HG03520 (cell line): ENCODE measurements at regions not wholly inside any gene's neighbourhood (a gene's known extent, or its start where the extent isn't known, plus 50 kb on each side); places are given as distances from the start of the nearest gene placed in this dataset.
"Not testable (repeated sequence)": the region's sequence is repeated elsewhere in the genome, so short reads cannot be mapped to it uniquely, and the experiment has no call there.

Experiments
- ATAC-seq: cut with Tn5 transposase; IDR thresholded peaks from one replicate; pipeline ENCODE4 v1.9.1; 2021; ENCODE audit warnings: mild to moderate bottlenecking, moderate library complexity; ENCODE audit not compliant: unreplicated experiment

DNA sequence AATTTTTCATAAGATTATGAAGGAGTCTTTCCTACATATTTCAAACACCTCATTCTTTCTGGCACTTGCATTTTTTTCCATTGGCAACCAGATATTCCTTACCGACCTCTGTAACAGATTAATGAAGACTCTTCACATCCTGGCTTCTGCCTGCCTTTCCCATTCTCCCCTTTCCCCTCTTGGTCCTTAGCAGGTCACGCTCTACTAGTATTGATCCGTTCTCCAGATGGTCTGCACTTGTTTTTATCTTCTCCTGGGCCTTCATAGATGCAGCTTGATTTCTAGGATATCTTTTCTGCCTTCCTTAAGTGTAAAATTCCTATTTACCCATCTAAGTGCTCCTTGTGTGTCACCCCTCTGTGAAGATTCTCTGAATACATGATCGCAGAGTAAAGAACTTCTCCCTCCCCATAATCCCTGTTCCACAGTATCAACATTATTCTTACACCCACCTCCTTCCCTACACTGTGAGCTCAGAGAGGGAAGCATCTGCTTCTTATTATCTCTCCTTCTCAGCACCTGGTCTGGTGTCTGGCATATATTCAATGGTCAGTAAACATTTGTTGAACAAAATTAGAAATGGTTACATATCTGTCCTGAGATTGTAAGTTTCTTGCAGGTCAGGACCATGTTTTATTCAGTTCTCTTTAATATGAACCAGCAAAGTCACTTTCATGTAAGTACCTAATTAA, 654.2 kb downstream of the REEP3 start:
- no peak for ATAC-seq

DNA sequence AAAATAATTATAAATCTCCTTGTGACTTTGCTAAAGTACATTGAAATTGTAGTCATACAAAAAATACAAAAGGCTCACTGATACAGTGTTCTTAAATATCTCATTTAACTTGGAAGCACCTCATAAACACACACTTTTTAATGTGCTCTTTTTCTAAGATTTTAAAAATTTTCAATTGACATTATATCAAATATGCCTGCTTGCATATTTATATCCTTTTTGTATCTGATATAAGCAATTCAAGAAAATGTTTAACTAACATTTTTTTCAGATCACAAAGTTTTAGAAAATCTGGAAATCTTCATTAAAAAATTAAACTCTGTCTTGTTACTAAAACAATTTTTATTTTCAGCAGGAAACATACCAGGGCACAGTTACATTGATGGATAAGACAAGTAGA, 661.5 kb downstream of the REEP3 start:
- ATAC-seq = no peak

- ATAC-seq = no peak
Observed at GRCh38 chr10:64191286-64191685, 670.1 kb downstream of the REEP3 start.

GRCh38 chr10:64196638-64197315, 675.6 kb downstream of the REEP3 start:
- ATAC-seq = no peak

DNA sequence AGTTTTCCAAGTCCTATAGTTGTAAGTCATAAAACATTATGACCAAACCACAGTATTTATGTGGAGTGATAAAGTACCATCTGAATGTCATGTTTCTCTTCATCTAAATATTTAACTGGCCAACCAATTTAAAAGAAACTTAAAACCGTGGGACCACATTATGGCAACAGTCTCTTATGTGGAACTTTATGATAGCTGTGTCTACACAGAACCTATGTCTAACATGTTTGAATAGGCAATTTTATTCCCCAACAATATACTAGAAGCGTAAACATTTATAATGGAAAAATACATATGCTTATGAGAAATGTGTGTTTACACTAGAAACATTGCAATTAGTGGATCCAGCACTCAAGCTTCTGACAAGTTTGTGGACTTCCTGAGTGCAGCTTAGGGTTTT, 680.7 kb downstream of the REEP3 start:
- no peak for ATAC-seq

- not testable (repeated sequence) for ATAC-seq
Observed at GRCh38 chr10:64204504-64204903, 683.3 kb downstream of the REEP3 start.

DNA sequence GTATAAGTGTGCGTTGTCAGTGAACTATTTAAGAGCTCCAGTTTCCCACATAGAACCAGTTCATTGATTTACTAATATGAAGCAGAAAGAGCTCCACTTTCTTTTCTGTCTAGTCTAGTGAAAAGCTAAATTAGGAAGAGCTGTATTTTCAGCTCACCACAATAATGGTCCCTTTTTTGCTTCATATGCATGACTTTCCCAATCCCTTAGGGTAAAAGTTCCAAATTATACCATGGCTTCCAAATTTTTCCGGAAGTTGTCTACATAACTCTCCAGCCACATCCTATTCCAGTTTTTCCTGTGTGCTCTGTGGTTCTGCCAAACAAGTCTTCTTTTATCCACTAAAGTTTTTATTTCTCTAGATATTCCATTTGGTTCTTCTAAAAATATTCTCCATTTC, 685.2 kb downstream of the REEP3 start:
- ATAC-seq = no peak

DNA sequence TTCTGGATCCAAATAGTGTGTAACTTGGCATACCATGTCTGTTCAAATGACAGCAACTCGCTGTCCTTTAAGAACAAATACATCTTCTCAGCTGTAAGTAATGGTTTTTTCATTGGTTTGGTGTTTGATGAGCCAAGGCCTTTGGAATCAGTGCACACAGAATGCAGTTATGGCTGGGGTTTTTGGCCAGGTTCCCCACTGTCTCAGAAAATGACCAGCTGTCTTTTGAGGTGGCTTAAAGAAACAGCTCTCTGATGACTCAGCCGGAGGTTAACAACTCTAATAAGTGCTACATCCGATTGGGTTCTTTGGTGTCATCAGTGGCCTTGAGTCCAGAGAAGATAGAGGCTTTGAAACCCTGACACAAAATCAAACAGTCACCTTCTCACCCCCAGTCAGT, 688.4 kb downstream of the REEP3 start:
- no peak for ATAC-seq

GRCh38 chr10:64210211-64210610, 689.0 kb downstream of the REEP3 start:
- ATAC-seq = no peak

- ATAC-seq = no peak
Observed at GRCh38 chr10:64211466-64211865, 690.3 kb downstream of the REEP3 start.

DNA sequence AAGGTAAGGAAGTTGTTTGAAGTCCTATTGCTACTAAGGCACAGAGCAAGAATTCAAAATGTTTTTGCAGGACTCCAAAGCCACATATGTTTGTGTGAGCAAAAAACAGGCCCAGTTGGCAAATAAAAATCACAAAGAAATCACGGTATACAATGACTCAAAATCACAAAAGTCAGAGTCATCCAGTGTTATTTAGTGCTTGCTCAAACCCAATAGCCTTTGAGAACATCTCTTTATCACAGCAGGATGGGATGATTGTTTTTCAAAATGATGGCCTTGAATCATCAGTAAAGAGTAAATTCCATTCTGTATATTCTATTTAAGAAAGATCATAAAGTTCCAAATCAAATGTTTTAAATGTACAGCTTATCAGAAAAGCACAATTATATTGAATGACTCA, 693.9 kb downstream of the REEP3 start:
- no peak for ATAC-seq

DNA sequence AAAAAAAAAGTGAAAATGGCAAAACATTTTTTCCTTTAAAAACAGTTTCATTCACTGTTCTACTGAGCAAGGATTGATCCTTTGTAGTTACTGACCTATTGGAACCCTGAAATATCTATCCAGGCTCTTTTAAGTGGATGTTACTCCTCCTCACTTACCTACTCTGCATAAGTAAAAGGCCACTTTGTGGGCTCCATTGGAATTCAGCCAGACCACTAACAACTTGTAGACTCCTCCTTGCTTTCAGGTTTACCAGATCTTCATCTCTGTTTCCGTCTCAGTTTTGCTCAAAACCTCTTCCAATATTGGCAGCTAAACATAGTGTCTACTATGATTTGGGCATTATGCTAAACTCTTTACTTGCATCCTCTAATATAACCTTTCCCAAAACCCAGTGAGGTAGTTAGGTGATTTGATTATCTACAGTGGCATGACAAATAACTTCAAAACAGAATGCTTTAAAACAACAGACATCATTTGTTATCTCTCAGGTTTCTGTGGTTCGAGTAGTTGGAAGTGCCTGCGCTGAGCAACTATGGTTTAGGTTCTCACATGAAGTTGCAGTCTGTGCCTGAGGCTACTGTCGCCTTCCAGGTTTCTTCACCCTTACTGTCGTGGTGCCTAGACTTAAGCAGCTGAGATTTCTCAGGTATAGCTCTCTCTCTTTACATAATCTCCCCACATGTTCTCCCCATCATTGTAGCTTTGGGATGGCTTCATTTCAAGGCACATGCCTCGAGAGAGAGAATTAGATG, 698.2 kb downstream of the REEP3 start:
- ATAC-seq = no peak

GRCh38 chr10:64234489-64234888, 713.3 kb downstream of the REEP3 start:
- ATAC-seq = no peak

- ATAC-seq = no peak
Observed at GRCh38 chr10:64257704-64258103, 736.5 kb downstream of the REEP3 start.

GRCh38 chr10:64261092-64261491, 739.9 kb downstream of the REEP3 start:
- no peak for ATAC-seq

GRCh38 chr10:64261676-64262075, 740.5 kb downstream of the REEP3 start:
- ATAC-seq = no peak

DNA sequence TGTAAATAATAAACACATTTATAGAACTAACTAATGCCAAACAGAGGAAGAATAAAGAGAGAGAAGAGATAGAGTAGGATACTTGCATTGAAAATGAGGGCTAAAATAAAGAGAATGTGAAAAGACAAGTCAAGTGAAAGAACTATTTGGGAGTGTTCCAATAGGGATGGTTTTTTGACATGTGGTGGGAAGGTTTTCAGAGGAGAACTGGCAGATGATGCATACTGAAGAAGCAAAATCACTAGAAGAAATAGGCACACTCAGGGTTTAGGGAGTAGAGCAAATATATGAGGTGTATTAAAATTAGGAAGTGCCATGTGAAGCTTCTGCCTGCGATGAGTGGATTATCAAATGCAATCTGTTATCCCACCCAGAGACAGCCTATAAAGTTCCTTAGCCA, 744.8 kb downstream of the REEP3 start:
- ATAC-seq = no peak

DNA sequence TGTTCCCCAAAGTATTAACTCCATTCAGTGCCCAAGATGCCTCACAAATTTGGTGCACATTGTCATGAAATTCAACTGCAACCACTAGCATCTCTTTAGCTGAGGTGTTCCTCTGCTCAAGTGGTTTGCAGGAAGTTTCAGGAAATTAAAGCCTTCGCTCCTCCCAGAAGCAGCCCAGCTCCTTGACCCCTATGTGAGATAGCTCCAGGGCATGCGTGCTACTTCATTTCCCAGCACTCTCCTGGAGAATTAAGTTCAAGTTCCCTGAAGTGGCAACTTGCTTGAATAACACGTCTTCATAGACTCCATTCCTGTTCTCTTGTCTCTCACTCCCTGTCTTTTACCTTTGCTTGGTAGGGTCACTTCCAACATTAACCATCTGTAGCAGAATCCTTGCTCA, 750.3 kb downstream of the REEP3 start:
- ATAC-seq = no peak

DNA sequence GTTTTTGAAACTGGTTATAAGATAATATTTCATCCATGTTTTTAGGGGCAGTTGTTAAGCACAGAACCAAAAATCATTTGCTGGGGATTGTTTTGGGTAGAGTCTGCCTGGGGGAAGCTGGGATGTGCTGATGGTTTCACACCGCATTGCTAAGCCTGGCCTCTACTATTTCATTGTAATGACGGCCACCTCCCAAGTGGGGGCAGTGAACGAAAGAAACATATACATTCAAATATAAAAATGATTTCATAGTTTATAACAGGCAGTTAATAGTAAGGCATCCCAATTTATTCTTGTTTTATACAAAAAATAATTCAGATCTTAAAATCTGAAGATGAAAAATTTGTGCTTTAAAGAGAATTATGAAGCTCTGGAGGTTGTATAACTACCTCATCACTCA, 750.8 kb downstream of the REEP3 start:
- no peak for ATAC-seq

DNA sequence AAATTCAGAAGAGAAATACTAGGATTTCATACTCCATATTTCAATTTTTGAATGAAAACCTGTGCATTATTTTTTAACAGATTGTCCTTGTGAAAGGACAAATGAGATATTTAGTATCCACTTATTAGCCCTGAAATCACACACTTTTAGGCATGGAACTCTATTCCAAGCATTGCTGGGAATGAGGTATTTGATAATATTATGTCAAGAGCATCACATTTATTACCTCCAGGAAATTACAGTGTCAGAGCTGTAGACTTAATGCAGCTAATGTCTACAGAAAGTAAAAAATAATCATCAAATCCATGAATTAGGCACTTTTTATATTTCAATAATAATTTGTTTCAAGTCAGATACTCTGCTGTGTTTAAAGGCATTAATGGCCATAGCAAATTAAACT, 753.8 kb downstream of the REEP3 start:
- no peak for ATAC-seq

- ATAC-seq = no peak
Observed at GRCh38 chr10:64275774-64276173, 754.6 kb downstream of the REEP3 start.

- ATAC-seq = no peak
Observed at GRCh38 chr10:64277536-64277935, 756.3 kb downstream of the REEP3 start.
